ENCODE measurements at regions not wholly inside any gene's neighbourhood (a gene's known extent, or its start where the extent isn't known, plus 50 kb on each side); places are given as distances from the start of the nearest gene placed in this dataset.

GRCh38 chr7:126228356-126229061 lies 1024.2 kb downstream of the GRM8 start:
- no peak for TF ChIP-seq ZNF8 (CRISPR knock-in tag; IDR thresholded peaks at IDR 0.05)
- no peak for ATAC-seq

DNA sequence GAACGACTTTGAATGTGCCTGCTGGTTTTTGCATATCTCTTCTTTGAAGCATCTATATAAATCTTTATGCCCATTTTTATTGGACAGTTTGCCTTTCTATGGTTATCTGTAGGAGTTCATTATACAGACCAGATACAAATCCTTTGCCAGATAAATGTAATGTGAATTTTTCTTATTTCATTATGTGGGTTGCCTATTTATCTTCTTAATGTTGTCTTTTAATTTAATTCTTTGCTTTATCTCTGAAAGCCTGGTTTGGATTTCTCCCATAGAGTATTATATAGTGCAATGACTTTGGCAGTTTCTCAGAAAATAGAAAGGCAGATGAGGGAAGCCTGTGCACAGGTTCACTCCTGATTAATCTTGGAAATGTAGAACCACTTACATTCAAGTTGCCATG lies 1025.1 kb downstream of the GRM8 start:
- 0 out of 2 replicates have a peak, but pooled peaks have one; percentile 23 for TF ChIP-seq SNAI2 (CRISPR knock-in tag; IDR thresholded peaks at IDR 0.05)
- TF ChIP-seq BACH2 (CRISPR knock-in tag; IDR thresholded peaks at IDR 0.05; ENCODE audit: borderline replicate concordance) = no peak
- TF ChIP-seq POU6F1 (CRISPR knock-in tag; IDR thresholded peaks at IDR 0.05; ENCODE audit: borderline replicate concordance, low read depth) = no peak
- TF ChIP-seq ISL1 (CRISPR knock-in tag; IDR thresholded peaks at IDR 0.05) = peak; percentile 55
- peak; percentile 68; the same call in 1 of the 2 replicates for TF ChIP-seq TSHZ2 (CRISPR knock-in tag; IDR thresholded peaks at IDR 0.05)
- TF ChIP-seq ZNF8 (CRISPR knock-in tag; IDR thresholded peaks at IDR 0.05) = peak; percentile 45; the same call in 1 of the 2 replicates
- TF ChIP-seq TCF4 (CRISPR knock-in tag; IDR thresholded peaks at IDR 0.05; ENCODE audit: borderline replicate concordance) = peak; percentile 92
- TF ChIP-seq CSRNP3 (CRISPR knock-in tag; IDR thresholded peaks at IDR 0.05) = no peak
- peak; percentile 83; the same call in 1 of the 2 replicates for TF ChIP-seq GLIS3 (CRISPR knock-in tag; IDR thresholded peaks at IDR 0.05)
- ATAC-seq = no peak

GRCh38 chr7:126227055-126227454 lies 1025.7 kb downstream of the GRM8 start:
- no peak for ATAC-seq
- no peak for TF ChIP-seq ZFP30 (CRISPR knock-in tag; IDR thresholded peaks at IDR 0.05)
- TF ChIP-seq ZNF8 (CRISPR knock-in tag; IDR thresholded peaks at IDR 0.05) = peak; percentile 91

GRCh38 chr7:126223729-126224128 lies 1029.0 kb downstream of the GRM8 start:
- ATAC-seq = no peak
- TF ChIP-seq ARNTL (CRISPR knock-in tag; IDR thresholded peaks at IDR 0.05; ENCODE audit: borderline replicate concordance, low read depth) (no peak), SNAI2 (CRISPR knock-in tag; IDR thresholded peaks at IDR 0.05) (no peak), GLIS3 (CRISPR knock-in tag; IDR thresholded peaks at IDR 0.05) (no peak), POU6F1 (CRISPR knock-in tag; IDR thresholded peaks at IDR 0.05; ENCODE audit: borderline replicate concordance, low read depth) (no peak)

DNA sequence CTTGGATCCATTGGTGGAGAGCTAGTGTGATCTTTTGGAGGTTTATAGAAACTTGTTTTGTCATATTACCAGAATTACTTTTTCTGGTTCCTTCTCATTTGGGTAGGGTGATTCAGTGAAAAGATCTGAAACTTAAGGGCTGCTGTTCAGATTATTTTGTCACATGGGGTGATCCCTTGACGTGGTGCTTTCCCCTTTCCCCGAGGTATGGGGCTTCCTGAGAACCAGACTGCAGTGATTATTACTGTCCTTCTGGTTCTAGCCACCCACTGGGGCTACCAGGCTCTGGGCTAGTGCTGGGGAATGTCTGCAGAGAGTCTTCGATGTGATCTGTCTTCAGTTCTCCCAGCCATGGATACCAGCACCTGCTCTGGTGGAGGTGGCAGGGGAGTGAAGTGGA lies 1030.0 kb downstream of the GRM8 start:
- ATAC-seq = no peak
- no peak for TF ChIP-seq POU6F1 (CRISPR knock-in tag; IDR thresholded peaks at IDR 0.05; ENCODE audit: borderline replicate concordance, low read depth)
- TF ChIP-seq ZNF70 (CRISPR knock-in tag; IDR thresholded peaks at IDR 0.05) = no peak
- no peak for TF ChIP-seq CSDC2 (CRISPR knock-in tag; IDR thresholded peaks at IDR 0.05)
- no peak for TF ChIP-seq ISL1 (CRISPR knock-in tag; IDR thresholded peaks at IDR 0.05)
- TF ChIP-seq ZNF8 (CRISPR knock-in tag; IDR thresholded peaks at IDR 0.05) = no peak
- TF ChIP-seq TOX (CRISPR knock-in tag; IDR thresholded peaks at IDR 0.05; ENCODE audit: borderline replicate concordance) = no peak
- TF ChIP-seq CREB5 (CRISPR knock-in tag; IDR thresholded peaks at IDR 0.05; ENCODE audit: low read depth) = no peak
- no peak for TF ChIP-seq GLIS3 (CRISPR knock-in tag; IDR thresholded peaks at IDR 0.05)
- no peak for TF ChIP-seq PATZ1 (CRISPR knock-in tag; IDR thresholded peaks at IDR 0.05; ENCODE audit: borderline replicate concordance)
- no peak for TF ChIP-seq SNAI2 (CRISPR knock-in tag; IDR thresholded peaks at IDR 0.05)
- TF ChIP-seq RARB (CRISPR knock-in tag; IDR thresholded peaks at IDR 0.05) = no peak
- TF ChIP-seq ZC3H10 (CRISPR knock-in tag; IDR thresholded peaks at IDR 0.05) = no peak
- no peak for TF ChIP-seq ZFP3 (CRISPR knock-in tag; IDR thresholded peaks at IDR 0.05)
